ENCODE measurements at regions not wholly inside any gene's neighbourhood (a gene's known extent, or its start where the extent isn't known, plus 50 kb on each side); places are given as distances from the start of the nearest gene placed in this dataset.
"Not testable (repeated sequence)": the region's sequence is repeated elsewhere in the genome, so short reads cannot be mapped to it uniquely, and the experiment has no call there.

DNA sequence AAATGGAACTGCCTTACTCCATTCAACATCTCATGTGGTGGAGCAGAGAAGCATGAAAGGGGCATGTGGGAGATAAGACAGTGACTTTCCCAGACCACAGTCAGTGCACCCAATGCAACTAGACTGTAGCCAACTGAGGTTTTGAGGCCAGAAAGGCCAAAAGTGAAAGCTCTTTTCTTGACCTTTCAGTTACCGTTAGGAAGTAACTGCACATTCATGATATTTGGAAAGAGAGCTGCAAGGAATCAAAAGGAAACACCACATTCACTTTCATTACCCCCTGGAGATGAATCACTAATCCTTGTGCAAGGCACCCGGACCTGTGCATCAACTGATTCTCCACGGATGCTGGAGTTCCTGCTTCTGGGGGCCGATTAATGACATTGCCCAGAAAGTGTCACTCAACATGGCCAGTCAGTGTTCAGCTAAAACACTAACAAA, 72.9 kb upstream of the ELK3 start:
- Histone ChIP-seq H3K9me2 (replicated peaks; ENCODE audit: low read length) (no peaks in the 10 kb centered on the region), H3K4me1 (ENCODE audit: insufficient read depth, low read length) (no peaks in the 10 kb centered on the region), H3K27ac (ENCODE audit: low read length) (no peak overlapping the region), H3K4me2 (ENCODE audit: low read length) (no peak overlapping the region), H3K36me3 (ENCODE audit: low read depth, low read length) (no peaks in the 10 kb centered on the region), H3K9me3 (ENCODE audit: low read length) (no peaks in the 10 kb centered on the region), H2AFZ (ENCODE audit: low read length) (no peak overlapping the region), H3K4me3 (ENCODE audit: low read length) (no peak overlapping the region), H3K9ac (ENCODE audit: low read length) (no peak overlapping the region), H3F3A (ENCODE audit: low read length, unreplicated experiment) (no peaks in the 10 kb centered on the region), H3K27me3 (ENCODE audit: low read length) (no peaks in the 10 kb centered on the region), H4K20me1 (ENCODE audit: low read length) (no peaks in the 10 kb centered on the region), H3K79me2 (ENCODE audit: low read length) (no peaks in the 10 kb centered on the region)
- no TSS peak for BruUV-seq (replicated peaks)
- intact Hi-C loops (cut with micrococcal nuclease): no loop called here
- ChIA-PET CTCF (no interaction called here), POLR2A (ENCODE audit: unreplicated experiment) (no interaction called here)
- no peak for ATAC-seq
- TF ChIP-seq, protein P1, sequence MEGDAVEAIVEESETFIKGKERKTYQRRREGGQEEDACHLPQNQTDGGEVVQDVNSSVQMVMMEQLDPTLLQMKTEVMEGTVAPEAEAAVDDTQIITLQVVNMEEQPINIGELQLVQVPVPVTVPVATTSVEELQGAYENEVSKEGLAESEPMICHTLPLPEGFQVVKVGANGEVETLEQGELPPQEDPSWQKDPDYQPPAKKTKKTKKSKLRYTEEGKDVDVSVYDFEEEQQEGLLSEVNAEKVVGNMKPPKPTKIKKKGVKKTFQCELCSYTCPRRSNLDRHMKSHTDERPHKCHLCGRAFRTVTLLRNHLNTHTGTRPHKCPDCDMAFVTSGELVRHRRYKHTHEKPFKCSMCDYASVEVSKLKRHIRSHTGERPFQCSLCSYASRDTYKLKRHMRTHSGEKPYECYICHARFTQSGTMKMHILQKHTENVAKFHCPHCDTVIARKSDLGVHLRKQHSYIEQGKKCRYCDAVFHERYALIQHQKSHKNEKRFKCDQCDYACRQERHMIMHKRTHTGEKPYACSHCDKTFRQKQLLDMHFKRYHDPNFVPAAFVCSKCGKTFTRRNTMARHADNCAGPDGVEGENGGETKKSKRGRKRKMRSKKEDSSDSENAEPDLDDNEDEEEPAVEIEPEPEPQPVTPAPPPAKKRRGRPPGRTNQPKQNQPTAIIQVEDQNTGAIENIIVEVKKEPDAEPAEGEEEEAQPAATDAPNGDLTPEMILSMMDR (conservative IDR thresholded peaks at IDR 0.05; ENCODE audit: low read depth, low read length): no peak
- TF ChIP-seq EZH2phosphoT487 (IDR thresholded peaks at IDR 0.05; ENCODE audit: borderline replicate concordance, low read length) (no peak), EZH2 (IDR thresholded peaks at IDR 0.05; ENCODE audit: low read length, unreplicated experiment) (no peak)
- DNase-seq: no peak

DNA sequence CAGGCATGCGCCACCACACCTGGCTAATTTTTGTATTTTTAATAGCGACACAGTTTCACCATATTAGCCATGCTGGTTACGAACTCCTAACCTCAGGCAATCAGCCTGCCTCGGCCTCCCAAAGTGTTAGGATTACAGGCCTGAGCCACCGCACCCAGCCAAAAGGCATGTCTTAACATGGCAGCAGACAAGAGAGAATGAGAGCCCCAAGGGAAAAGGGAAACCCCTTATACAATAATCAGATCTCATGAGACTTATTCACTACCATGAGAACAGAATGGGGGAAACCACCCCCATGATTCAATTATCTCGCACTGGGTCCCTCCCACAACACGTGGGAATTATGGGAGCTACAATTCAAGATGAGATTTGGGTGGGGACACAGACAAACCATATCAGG, 65.9 kb upstream of the ELK3 start:
- H2AFZ ChIP-seq (ENCODE audit: low read length); H3F3A ChIP-seq (ENCODE audit: low read length, unreplicated experiment); H3K9ac ChIP-seq (ENCODE audit: low read length); H3K79me2 ChIP-seq (ENCODE audit: low read length); H3K36me3 ChIP-seq (ENCODE audit: low read depth, low read length); H3K27ac ChIP-seq (ENCODE audit: low read length); ATAC-seq; H3K4me1 ChIP-seq (ENCODE audit: insufficient read depth, low read length); CTCF ChIA-PET; H3K4me2 ChIP-seq (ENCODE audit: low read length); H3K27me3 ChIP-seq (ENCODE audit: low read length); H3K4me3 ChIP-seq (ENCODE audit: low read length); H3K9me2 ChIP-seq (replicated peaks; ENCODE audit: low read length); POLR2A ChIA-PET (ENCODE audit: unreplicated experiment); intact Hi-C loops (cut with micrococcal nuclease); H3K9me3 ChIP-seq (ENCODE audit: low read length); DNase-seq; H4K20me1 ChIP-seq (ENCODE audit: low read length); BruUV-seq (replicated peaks): not testable (repeated sequence)

DNA sequence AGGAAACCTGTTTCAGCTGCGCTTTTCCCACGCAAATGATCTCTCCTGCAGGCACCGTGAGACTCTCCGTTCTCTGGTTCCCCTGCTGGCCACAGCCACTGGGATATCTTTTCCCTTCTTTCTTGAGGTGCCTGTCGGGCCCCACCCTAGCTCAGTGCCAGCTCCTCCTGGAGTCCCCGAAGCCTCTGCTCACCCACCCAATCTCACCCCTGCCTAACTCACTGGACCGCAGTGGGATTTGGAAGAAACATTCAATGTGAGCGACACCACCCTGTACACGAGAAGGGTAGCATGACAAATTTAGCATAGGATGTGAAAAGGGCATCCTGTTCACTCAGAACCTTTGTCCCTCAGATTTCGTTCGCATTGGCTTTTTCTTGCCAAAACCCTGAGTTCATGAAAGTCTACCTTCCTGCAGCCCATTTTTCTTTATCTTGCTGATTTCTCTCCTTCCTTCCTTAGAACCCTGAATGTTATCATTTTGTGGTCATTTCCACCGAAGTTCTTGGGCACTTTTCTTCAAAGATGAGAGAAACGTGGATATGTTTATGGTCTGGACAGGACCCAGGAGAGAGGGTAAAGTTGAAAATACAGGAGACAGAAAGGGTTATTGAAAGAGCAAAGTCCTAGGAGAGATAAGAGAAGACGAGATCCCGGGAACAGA, 63.6 kb upstream of the ELK3 start:
- POLR2A ChIA-PET (ENCODE audit: unreplicated experiment): no interaction called here
- intact Hi-C loops (cut with micrococcal nuclease): loop anchor here (5.0 kb wide), 1 partner anchor 68 kb away; no protein-coding TSS in a partner anchor
- Histone ChIP-seq H3K9ac (ENCODE audit: low read length) (no peak overlapping the region), H3K27me3 (ENCODE audit: low read length) (0 out of 2 replicates have a peak, but pooled peaks cover 3% of the 10 kb centered on the region), H4K20me1 (ENCODE audit: low read length) (no peaks in the 10 kb centered on the region), H3K36me3 (ENCODE audit: low read depth, low read length) (no peaks in the 10 kb centered on the region), H3K9me2 (replicated peaks; ENCODE audit: low read length) (no peaks in the 10 kb centered on the region), H3K4me1 (ENCODE audit: insufficient read depth, low read length) (no peaks in the 10 kb centered on the region), H3K27ac (ENCODE audit: low read length) (no peak overlapping the region), H3F3A (ENCODE audit: low read length, unreplicated experiment) (no peaks in the 10 kb centered on the region), H3K9me3 (ENCODE audit: low read length) (no peaks in the 10 kb centered on the region), H3K79me2 (ENCODE audit: low read length) (no peaks in the 10 kb centered on the region), H3K4me2 (ENCODE audit: low read length) (no peak overlapping the region), H2AFZ (ENCODE audit: low read length) (0 out of 2 replicates have a peak overlapping the region, but pooled peaks have one; percentile 7), H3K4me3 (ENCODE audit: low read length) (no peak overlapping the region)
- no TSS peak for BruUV-seq (replicated peaks)
- ATAC-seq: no peak
- no peak for DNase-seq
- TF ChIP-seq EZH2 (IDR thresholded peaks at IDR 0.05; ENCODE audit: low read length, unreplicated experiment) (no peak), EZH2phosphoT487 (IDR thresholded peaks at IDR 0.05; ENCODE audit: borderline replicate concordance, low read length) (no peak)
- TF ChIP-seq, protein P1 (conservative IDR thresholded peaks at IDR 0.05; ENCODE audit: low read depth, low read length): no peak
- CTCF ChIA-PET: no interaction called here
